ACC112 (cell line): ENCODE measurements at regions not wholly inside any gene's neighbourhood (a gene's known extent, or its start where the extent isn't known, plus 50 kb on each side); places are given as distances from the start of the nearest gene placed in this dataset.

Source experiments
- H2AFZ ChIP-seq: fragments of 200-600 bp; sonication (generic); one replicate; pipeline ENCODE4 v1.6.0; 2017; ENCODE audit warnings: antibody characterized with exemption, low read length; ENCODE audit not compliant: unreplicated experiment
- H3K27ac ChIP-seq: fragments of 200-600 bp; sonication (generic); 2 replicates; pipeline ENCODE4 v1.5.1; 2014; ENCODE audit warnings: low read depth, mild to moderate bottlenecking, antibody characterized with exemption, low read length, moderate library complexity
- H3K27me3 ChIP-seq: fragments of 200-600 bp; sonication (generic); 2 replicates; pipeline ENCODE4 v1.6.1; 2014; ENCODE audit warnings: mild to moderate bottlenecking, antibody characterized with exemption, low read length, moderate library complexity, mixed read lengths; ENCODE audit not compliant: insufficient read depth
- H3K36me3 ChIP-seq: fragments of 200-600 bp; sonication (generic); 2 replicates; pipeline ENCODE4 v1.6.1; 2016; ENCODE audit warnings: mild to moderate bottlenecking, antibody characterized with exemption, low read length, moderate library complexity, mixed read lengths; ENCODE audit not compliant: insufficient read depth
- H3K4me1 ChIP-seq: fragments of 200-600 bp; sonication (generic); one replicate; pipeline ENCODE4 v1.6.1; 2016; ENCODE audit warnings: low read length, mixed read lengths; ENCODE audit not compliant: insufficient read depth, unreplicated experiment, control insufficient read depth
- H3K4me3 ChIP-seq: fragments of 200-600 bp; sonication (generic); 2 replicates; pipeline ENCODE4 v1.5.1; 2014; ENCODE audit warnings: mild to moderate bottlenecking, low read depth, low read length
- H3K79me2 ChIP-seq: fragments of 200-600 bp; sonication (generic); one replicate; pipeline ENCODE4 v1.6.0; 2016; ENCODE audit warnings: low read length; ENCODE audit not compliant: control insufficient read depth, unreplicated experiment, insufficient read depth

- Histone ChIP-seq H3K27ac (no peak overlapping the region), H2AFZ (no peak overlapping the region), H3K4me3 (no peak overlapping the region), H3K27me3 (no peaks in the 10 kb centered on the region), H3K79me2 (no peaks in the 10 kb centered on the region), H3K4me1 (no peaks in the 10 kb centered on the region), H3K36me3 (no peaks in the 10 kb centered on the region)
These were observed 1261.6 kb upstream of the TMEM132C start for GRCh38 chr12:127005406-127005805.

- Histone ChIP-seq H3K27ac (no peak overlapping the region), H2AFZ (no peak overlapping the region), H3K79me2 (no peaks in the 10 kb centered on the region), H3K27me3 (no peaks in the 10 kb centered on the region), H3K4me3 (no peak overlapping the region), H3K36me3 (no peaks in the 10 kb centered on the region), H3K4me1 (no peaks in the 10 kb centered on the region)
These were observed 1260.0 kb upstream of the TMEM132C start for GRCh38 chr12:127006972-127007371.

GRCh38 chr12:127008755-127009403, 1258.1 kb upstream of the TMEM132C start:
- 0 out of 2 replicates have a peak, but pooled peaks cover 3% of the 10 kb centered on the region for H3K27me3 ChIP-seq
- no peak overlapping the region for H3K27ac ChIP-seq
- H3K4me1 ChIP-seq, result no peaks in the 10 kb centered on the region
- H3K4me3 ChIP-seq, result no peak overlapping the region
- H2AFZ ChIP-seq, result peak overlapping the region; percentile 17
- no peaks in the 10 kb centered on the region for H3K36me3 ChIP-seq
- H3K79me2 ChIP-seq, result no peaks in the 10 kb centered on the region

- H3K4me3 ChIP-seq, result no peak overlapping the region
- no peaks in the 10 kb centered on the region for H3K79me2 ChIP-seq
- H3K27ac ChIP-seq, result no peak overlapping the region
- H3K27me3 ChIP-seq, result 0 out of 2 replicates have a peak, but pooled peaks cover 3% of the 10 kb centered on the region
- H3K36me3 ChIP-seq, result no peaks in the 10 kb centered on the region
- no peak overlapping the region for H2AFZ ChIP-seq
- no peaks in the 10 kb centered on the region for H3K4me1 ChIP-seq
These were observed 1254.9 kb upstream of the TMEM132C start for GRCh38 chr12:127012109-127012508.

GRCh38 chr12:127013197-127013596, 1253.8 kb upstream of the TMEM132C start:
- Histone ChIP-seq H2AFZ (no peak overlapping the region), H3K27me3 (0 out of 2 replicates have a peak, but pooled peaks cover 3% of the 10 kb centered on the region), H3K4me1 (no peaks in the 10 kb centered on the region), H3K36me3 (no peaks in the 10 kb centered on the region), H3K27ac (no peak overlapping the region), H3K79me2 (no peaks in the 10 kb centered on the region), H3K4me3 (no peak overlapping the region)

GRCh38 chr12:127014079-127014478, 1252.9 kb upstream of the TMEM132C start:
- no peaks in the 10 kb centered on the region for H3K79me2 ChIP-seq
- no peak overlapping the region for H3K4me3 ChIP-seq
- H2AFZ ChIP-seq, result no peak overlapping the region
- H3K36me3 ChIP-seq, result no peaks in the 10 kb centered on the region
- no peaks in the 10 kb centered on the region for H3K4me1 ChIP-seq
- H3K27ac ChIP-seq, result no peak overlapping the region
- H3K27me3 ChIP-seq, result 0 out of 2 replicates have a peak, but pooled peaks cover 3% of the 10 kb centered on the region

- Histone ChIP-seq H3K4me3 (no peak overlapping the region), H3K79me2 (no peaks in the 10 kb centered on the region), H3K27me3 (no peaks in the 10 kb centered on the region), H3K27ac (no peak overlapping the region), H2AFZ (no peak overlapping the region), H3K36me3 (no peaks in the 10 kb centered on the region), H3K4me1 (no peaks in the 10 kb centered on the region)
These were observed 1242.2 kb upstream of the TMEM132C start for GRCh38 chr12:127024791-127025190.

GRCh38 chr12:127025545-127025944, 1241.4 kb upstream of the TMEM132C start:
- Histone ChIP-seq H2AFZ (no peak overlapping the region), H3K4me3 (no peak overlapping the region), H3K36me3 (no peaks in the 10 kb centered on the region), H3K4me1 (no peaks in the 10 kb centered on the region), H3K27me3 (no peaks in the 10 kb centered on the region), H3K27ac (no peak overlapping the region), H3K79me2 (no peaks in the 10 kb centered on the region)

GRCh38 chr12:127035011-127035879, 1231.7 kb upstream of the TMEM132C start:
- no peak overlapping the region for H3K27ac ChIP-seq
- H3K27me3 ChIP-seq, result no peaks in the 10 kb centered on the region
- H2AFZ ChIP-seq, result no peak overlapping the region
- no peak overlapping the region for H3K4me3 ChIP-seq
- H3K36me3 ChIP-seq, result no peaks in the 10 kb centered on the region
- H3K4me1 ChIP-seq, result no peaks in the 10 kb centered on the region
- H3K79me2 ChIP-seq, result no peaks in the 10 kb centered on the region

GRCh38 chr12:127038152-127038551, 1228.8 kb upstream of the TMEM132C start:
- Histone ChIP-seq H2AFZ (no peak overlapping the region), H3K27ac (no peak overlapping the region), H3K36me3 (no peaks in the 10 kb centered on the region), H3K27me3 (no peaks in the 10 kb centered on the region), H3K4me1 (no peaks in the 10 kb centered on the region), H3K79me2 (no peaks in the 10 kb centered on the region), H3K4me3 (no peak overlapping the region)

GRCh38 chr12:127038761-127039160, 1228.2 kb upstream of the TMEM132C start:
- H3K27me3 ChIP-seq, result no peaks in the 10 kb centered on the region
- no peak overlapping the region for H3K27ac ChIP-seq
- no peak overlapping the region for H2AFZ ChIP-seq
- H3K4me1 ChIP-seq, result no peaks in the 10 kb centered on the region
- no peaks in the 10 kb centered on the region for H3K79me2 ChIP-seq
- no peak overlapping the region for H3K4me3 ChIP-seq
- no peaks in the 10 kb centered on the region for H3K36me3 ChIP-seq
